ENCODE measurements at regions not wholly inside any gene's neighbourhood (a gene's known extent, or its start where the extent isn't known, plus 50 kb on each side); places are given as distances from the start of the nearest gene placed in this dataset.

DNA sequence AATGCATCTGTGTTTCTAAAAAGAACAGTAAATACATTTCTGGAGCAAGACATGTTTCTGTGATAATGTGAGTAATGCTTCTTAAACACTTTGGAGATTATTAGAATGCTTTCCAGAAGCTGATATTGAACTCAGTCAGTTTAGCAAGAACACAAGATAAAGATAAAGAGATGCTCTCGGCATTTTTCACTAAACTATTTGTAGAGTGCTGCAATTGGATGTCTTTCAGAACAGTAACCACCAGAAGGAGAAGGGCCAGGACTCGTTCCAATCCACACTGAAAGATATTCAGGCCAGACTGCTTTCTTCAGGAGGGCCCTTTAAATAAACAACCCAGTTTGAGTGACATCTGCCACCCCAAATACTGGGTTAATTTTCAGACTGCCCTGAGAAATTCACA, 456.0 kb downstream of the TBC1D4 start:
- intact Hi-C loops (cut with DNase I; ENCODE audit: low total_unique reads), result no loop called here
- DNase-seq, result no peak
- TF ChIP-seq POLR2A (IDR thresholded peaks at IDR 0.05), result no peak
- TF ChIP-seq, protein P1, sequence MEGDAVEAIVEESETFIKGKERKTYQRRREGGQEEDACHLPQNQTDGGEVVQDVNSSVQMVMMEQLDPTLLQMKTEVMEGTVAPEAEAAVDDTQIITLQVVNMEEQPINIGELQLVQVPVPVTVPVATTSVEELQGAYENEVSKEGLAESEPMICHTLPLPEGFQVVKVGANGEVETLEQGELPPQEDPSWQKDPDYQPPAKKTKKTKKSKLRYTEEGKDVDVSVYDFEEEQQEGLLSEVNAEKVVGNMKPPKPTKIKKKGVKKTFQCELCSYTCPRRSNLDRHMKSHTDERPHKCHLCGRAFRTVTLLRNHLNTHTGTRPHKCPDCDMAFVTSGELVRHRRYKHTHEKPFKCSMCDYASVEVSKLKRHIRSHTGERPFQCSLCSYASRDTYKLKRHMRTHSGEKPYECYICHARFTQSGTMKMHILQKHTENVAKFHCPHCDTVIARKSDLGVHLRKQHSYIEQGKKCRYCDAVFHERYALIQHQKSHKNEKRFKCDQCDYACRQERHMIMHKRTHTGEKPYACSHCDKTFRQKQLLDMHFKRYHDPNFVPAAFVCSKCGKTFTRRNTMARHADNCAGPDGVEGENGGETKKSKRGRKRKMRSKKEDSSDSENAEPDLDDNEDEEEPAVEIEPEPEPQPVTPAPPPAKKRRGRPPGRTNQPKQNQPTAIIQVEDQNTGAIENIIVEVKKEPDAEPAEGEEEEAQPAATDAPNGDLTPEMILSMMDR (IDR thresholded peaks at IDR 0.05 in 4 of 5, conservative IDR thresholded peaks at IDR 0.05 in 1 of 5), result no peak
- in situ Hi-C loops (cut with MboI; ENCODE audit: low sequenced_read_pairs in 4 of 4), result no loop called here
- no peak for ATAC-seq
- Histone ChIP-seq H3K27me3 (no peaks in the 10 kb centered on the region), H3K36me3 (no peaks in the 10 kb centered on the region), H3K9me3 (no peaks in the 10 kb centered on the region), H3K4me3 (no peak overlapping the region), H3K27ac (no peak overlapping the region), H3K4me1 (no peaks in the 10 kb centered on the region)

DNA sequence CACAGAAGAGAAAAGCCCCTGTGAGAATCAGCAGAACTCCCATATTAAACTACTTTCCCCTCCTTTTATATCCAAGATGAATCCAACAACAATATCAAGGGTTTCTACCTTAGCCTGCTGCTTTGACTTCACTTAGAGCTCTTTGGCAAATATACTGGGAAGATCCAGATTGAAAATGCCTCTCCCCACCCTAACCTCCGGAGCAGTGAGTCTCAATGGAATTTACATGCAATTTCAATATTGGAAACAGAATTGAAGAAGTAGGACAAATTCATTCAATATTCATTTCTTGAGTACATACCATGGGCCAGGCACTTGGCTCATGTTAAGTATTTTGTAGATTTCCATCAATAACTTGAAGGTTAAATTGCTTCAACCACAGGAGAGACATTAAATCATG, 457.4 kb downstream of the TBC1D4 start:
- DNase-seq (no peak), ATAC-seq (no peak)
- no peaks in the 10 kb centered on the region for H3K36me3 ChIP-seq
- in situ Hi-C loops (cut with MboI; ENCODE audit: low sequenced_read_pairs in 4 of 4) (no loop called here), intact Hi-C loops (cut with DNase I; ENCODE audit: low total_unique reads) (no loop called here)
- no peak overlapping the region for H3K4me3 ChIP-seq
- no peaks in the 10 kb centered on the region for H3K27me3 ChIP-seq
- H3K9me3 ChIP-seq, result no peaks in the 10 kb centered on the region
- H3K27ac ChIP-seq, result no peak overlapping the region
- H3K4me1 ChIP-seq, result no peaks in the 10 kb centered on the region
- TF ChIP-seq, protein P1 (IDR thresholded peaks at IDR 0.05 in 4 of 5, conservative IDR thresholded peaks at IDR 0.05 in 1 of 5), result no peak
- TF ChIP-seq POLR2A (IDR thresholded peaks at IDR 0.05), result no peak

DNA sequence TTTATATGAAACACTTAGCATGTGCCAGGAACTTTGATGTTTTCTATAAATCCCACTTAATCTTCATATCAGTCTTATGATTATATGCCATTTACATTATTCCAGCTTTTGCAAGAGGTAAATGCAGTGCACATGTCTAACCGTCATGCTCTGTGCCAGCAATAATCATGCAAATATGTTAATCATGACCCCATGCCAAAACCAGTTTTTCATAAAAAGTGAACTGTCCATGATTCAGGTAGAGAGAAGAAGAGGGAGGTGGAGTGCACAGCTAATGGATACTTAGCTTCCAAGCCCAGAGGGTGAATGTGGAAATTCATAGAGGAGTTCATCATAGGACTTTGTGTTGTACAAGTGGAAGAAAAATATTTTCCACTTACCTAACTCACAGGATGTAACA, 458.4 kb downstream of the TBC1D4 start:
- DNase-seq, result no peak
- Histone ChIP-seq H3K9me3 (no peaks in the 10 kb centered on the region), H3K27me3 (no peaks in the 10 kb centered on the region), H3K4me3 (no peak overlapping the region), H3K27ac (no peak overlapping the region), H3K4me1 (no peaks in the 10 kb centered on the region), H3K36me3 (no peaks in the 10 kb centered on the region)
- in situ Hi-C loops (cut with MboI; ENCODE audit: low sequenced_read_pairs in 4 of 4), result no loop called here
- no peak for ATAC-seq
- no peak for TF ChIP-seq POLR2A (IDR thresholded peaks at IDR 0.05)
- TF ChIP-seq, protein P1 (IDR thresholded peaks at IDR 0.05 in 4 of 5, conservative IDR thresholded peaks at IDR 0.05 in 1 of 5), result no peak
- intact Hi-C loops (cut with DNase I; ENCODE audit: low total_unique reads), result no loop called here

DNA sequence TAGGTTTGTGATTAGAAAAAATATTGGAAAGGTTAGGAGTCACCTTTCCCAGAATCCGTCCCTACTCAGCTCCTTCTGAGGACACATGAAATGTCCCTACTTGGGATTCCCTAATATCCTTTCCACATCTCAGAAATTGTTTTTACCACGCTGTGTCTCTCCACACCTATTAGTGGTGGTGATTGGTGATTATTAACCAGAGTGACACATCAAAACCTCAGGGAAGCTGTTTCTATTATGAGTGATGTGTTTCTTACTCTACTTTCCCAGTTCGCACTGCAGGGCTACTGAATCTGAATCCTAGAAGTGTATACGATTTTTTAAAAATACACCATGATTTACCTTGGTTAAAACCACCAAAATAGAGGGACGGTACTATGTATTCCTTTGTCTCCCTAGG, 460.8 kb downstream of the TBC1D4 start:
- Histone ChIP-seq H3K27me3 (no peaks in the 10 kb centered on the region), H3K4me1 (no peaks in the 10 kb centered on the region), H3K4me3 (no peak overlapping the region), H3K9me3 (no peaks in the 10 kb centered on the region), H3K36me3 (no peaks in the 10 kb centered on the region), H3K27ac (no peak overlapping the region)
- ATAC-seq (no peak), DNase-seq (no peak)
- intact Hi-C loops (cut with DNase I; ENCODE audit: low total_unique reads) (no loop called here), in situ Hi-C loops (cut with MboI; ENCODE audit: low sequenced_read_pairs in 4 of 4) (no loop called here)
- TF ChIP-seq, protein P1 (IDR thresholded peaks at IDR 0.05 in 4 of 5, conservative IDR thresholded peaks at IDR 0.05 in 1 of 5), result no peak
- no peak for TF ChIP-seq POLR2A (IDR thresholded peaks at IDR 0.05)

DNA sequence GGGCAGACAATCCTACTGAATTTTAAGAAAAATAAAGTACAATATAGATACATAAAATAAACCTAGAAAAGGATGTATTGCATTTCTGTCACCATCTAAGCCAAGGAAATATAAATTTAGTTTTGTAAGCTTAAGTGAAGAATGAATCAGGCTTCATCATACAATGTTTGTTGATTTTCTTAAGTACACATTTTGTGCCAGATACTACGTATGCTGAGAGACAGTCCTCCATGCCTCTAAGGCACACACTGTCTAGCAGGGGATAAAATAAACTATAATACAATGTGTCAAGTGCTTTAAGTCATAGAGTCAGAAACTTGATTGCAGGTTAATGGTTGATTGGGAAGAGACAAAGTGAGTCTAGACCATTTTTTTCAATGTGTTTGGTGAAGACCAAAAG, 465.7 kb downstream of the TBC1D4 start:
- no peaks in the 10 kb centered on the region for H3K9me3 ChIP-seq
- ATAC-seq (no peak), DNase-seq (no peak)
- no peaks in the 10 kb centered on the region for H3K27me3 ChIP-seq
- H3K4me1 ChIP-seq, result no peaks in the 10 kb centered on the region
- in situ Hi-C loops (cut with MboI; ENCODE audit: low sequenced_read_pairs in 4 of 4), result no loop called here
- H3K27ac ChIP-seq, result no peak overlapping the region
- no peaks in the 10 kb centered on the region for H3K36me3 ChIP-seq
- H3K4me3 ChIP-seq, result no peak overlapping the region
- intact Hi-C loops (cut with DNase I; ENCODE audit: low total_unique reads), result no loop called here
- TF ChIP-seq, protein P1 (IDR thresholded peaks at IDR 0.05 in 4 of 5, conservative IDR thresholded peaks at IDR 0.05 in 1 of 5), result no peak
- no peak for TF ChIP-seq POLR2A (IDR thresholded peaks at IDR 0.05)

Data from gastrocnemius medialis (tissue), 4 donors.